ENCODE measurements at regions not wholly inside any gene's neighbourhood (a gene's known extent, or its start where the extent isn't known, plus 50 kb on each side); places are given as distances from the start of the nearest gene placed in this dataset.

DNA sequence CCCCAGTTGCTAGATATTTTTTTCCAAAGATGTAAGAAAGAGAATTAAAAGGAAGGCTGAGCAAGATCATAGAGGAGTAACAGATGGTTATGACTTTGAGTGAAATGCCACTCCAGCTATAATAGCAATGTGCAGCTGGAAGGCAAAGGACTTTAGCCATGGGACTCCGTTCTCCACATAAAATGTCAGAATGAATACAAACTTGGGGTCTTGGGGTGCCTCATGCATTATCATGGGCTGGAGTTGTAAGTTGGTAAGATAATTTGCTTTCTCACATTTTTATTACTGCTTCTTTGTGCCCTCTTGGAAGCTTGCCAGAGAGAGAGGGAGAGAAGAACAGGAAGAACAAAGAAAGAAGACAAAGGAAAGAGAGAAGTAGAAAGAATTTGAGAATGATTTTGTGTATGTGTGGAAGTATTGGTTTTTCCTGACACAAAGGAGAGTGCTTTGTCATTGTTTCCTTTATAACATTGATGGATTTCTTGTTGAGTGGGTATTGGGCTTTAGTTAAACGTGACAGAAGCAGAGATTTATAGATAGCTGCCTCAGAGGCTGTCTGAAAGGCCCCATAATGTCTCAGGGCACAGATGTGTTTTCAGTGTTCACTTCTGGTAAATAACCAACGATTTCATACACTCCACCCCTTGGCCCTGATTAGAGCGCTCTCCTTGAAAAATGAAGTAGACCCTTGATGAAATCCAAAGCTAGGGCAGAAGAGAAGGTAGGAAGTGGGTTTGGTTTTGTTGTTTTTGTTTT lies 715.3 kb downstream of the NR2F2 start:
- TF ChIP-seq, protein P1, sequence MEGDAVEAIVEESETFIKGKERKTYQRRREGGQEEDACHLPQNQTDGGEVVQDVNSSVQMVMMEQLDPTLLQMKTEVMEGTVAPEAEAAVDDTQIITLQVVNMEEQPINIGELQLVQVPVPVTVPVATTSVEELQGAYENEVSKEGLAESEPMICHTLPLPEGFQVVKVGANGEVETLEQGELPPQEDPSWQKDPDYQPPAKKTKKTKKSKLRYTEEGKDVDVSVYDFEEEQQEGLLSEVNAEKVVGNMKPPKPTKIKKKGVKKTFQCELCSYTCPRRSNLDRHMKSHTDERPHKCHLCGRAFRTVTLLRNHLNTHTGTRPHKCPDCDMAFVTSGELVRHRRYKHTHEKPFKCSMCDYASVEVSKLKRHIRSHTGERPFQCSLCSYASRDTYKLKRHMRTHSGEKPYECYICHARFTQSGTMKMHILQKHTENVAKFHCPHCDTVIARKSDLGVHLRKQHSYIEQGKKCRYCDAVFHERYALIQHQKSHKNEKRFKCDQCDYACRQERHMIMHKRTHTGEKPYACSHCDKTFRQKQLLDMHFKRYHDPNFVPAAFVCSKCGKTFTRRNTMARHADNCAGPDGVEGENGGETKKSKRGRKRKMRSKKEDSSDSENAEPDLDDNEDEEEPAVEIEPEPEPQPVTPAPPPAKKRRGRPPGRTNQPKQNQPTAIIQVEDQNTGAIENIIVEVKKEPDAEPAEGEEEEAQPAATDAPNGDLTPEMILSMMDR (IDR thresholded peaks at IDR 0.05; ENCODE audit: low read depth, low read length), result no peak
- ChIA-PET POLR2A (no interaction called here), CTCF (no interaction called here)
- Histone ChIP-seq H3K4me3 (ENCODE audit: low read depth, low read length) (no peak overlapping the region), H3K9me3 (ENCODE audit: control insufficient read depth, insufficient read depth, low read length) (no peaks in the 10 kb centered on the region), H3K27me3 (ENCODE audit: control insufficient read depth, insufficient read depth, low read length) (no peaks in the 10 kb centered on the region), H3K27ac (ENCODE audit: low read depth, low read length) (no peak overlapping the region)
- DNase-seq (ENCODE audit: low read depth, low spot score), result no peak

DNA sequence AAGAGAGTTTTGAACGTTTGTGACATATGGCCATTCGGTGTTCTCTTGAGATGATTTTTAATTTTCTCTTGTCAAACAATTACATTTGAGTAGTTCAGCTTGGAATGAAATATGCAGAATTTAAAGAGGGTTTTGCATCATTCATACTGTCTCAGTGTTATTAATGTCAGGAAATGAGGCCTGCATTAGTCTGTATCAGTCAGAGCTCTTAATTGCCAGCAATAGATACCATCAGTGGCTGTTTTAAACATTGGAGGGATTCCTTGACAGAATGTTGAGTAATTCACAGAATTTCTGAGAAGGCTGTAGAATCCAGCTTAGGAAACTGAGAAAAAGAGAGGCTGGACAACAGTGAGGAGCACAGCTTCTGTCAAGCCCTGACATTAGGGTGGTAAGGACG lies 722.0 kb downstream of the NR2F2 start:
- no peak overlapping the region for H3K27ac ChIP-seq (ENCODE audit: low read depth, low read length)
- no peak overlapping the region for H3K4me3 ChIP-seq (ENCODE audit: low read depth, low read length)
- H3K27me3 ChIP-seq (ENCODE audit: control insufficient read depth, insufficient read depth, low read length), result no peaks in the 10 kb centered on the region
- TF ChIP-seq, protein P1 (IDR thresholded peaks at IDR 0.05; ENCODE audit: low read depth, low read length), result no peak
- peaks cover 7% of the 10 kb centered on the region; the same call in 1 of the 2 replicates for H3K9me3 ChIP-seq (ENCODE audit: control insufficient read depth, insufficient read depth, low read length)
- ChIA-PET POLR2A (no interaction called here), CTCF (no interaction called here)
- DNase-seq (ENCODE audit: low read depth, low spot score), result no peak

DNA sequence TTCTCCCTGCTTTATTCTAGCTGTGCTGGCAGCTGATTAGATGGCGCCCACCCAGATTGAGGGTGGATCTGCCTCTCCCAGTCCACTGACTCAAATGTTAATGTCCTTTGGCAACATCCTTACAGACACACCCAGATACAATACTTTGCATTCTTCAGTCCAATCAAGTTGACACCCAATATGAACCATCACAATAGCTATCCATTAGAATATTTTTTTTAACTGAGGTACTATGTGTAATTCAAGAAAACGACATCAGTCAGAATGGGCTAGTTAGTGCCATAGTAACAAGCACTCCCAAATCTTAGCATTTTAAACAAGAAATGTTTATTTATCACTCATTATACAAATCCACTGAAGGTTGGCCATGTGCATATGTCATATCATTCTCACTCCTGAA lies 723.1 kb downstream of the NR2F2 start:
- DNase-seq (ENCODE audit: low read depth, low spot score), result no peak
- POLR2A ChIA-PET, result no interaction called here
- no peaks in the 10 kb centered on the region for H3K27me3 ChIP-seq (ENCODE audit: control insufficient read depth, insufficient read depth, low read length)
- TF ChIP-seq, protein P1 (IDR thresholded peaks at IDR 0.05; ENCODE audit: low read depth, low read length), result no peak
- CTCF ChIA-PET, result no interaction called here
- peaks cover 10% of the 10 kb centered on the region for H3K9me3 ChIP-seq (ENCODE audit: control insufficient read depth, insufficient read depth, low read length)
- H3K4me3 ChIP-seq (ENCODE audit: low read depth, low read length), result no peak overlapping the region
- no peak overlapping the region for H3K27ac ChIP-seq (ENCODE audit: low read depth, low read length)

DNA sequence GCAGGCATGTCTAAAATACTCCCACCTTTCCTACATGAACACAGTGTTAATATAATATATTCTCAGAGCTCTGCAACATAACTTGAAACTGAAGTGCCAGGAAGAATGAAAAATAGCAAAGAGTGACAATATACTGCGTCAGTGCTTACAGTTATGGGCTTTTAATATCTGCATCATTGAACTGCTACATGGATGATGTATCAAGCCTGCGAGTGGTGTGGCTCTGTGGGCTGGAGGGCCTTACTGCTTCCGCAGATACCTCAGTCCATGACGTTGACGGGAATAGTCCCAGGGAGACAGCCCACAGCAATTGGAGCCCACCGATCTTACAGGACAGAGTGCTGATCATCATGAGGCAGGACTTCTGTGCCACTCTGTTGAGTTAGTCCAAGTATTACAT lies 727.0 kb downstream of the NR2F2 start:
- TF ChIP-seq, protein P1 (IDR thresholded peaks at IDR 0.05; ENCODE audit: low read depth, low read length), result no peak
- Histone ChIP-seq H3K9me3 (ENCODE audit: control insufficient read depth, insufficient read depth, low read length) (peaks cover 4% of the 10 kb centered on the region), H3K27ac (ENCODE audit: low read depth, low read length) (no peak overlapping the region), H3K27me3 (ENCODE audit: control insufficient read depth, insufficient read depth, low read length) (no peaks in the 10 kb centered on the region), H3K4me3 (ENCODE audit: low read depth, low read length) (no peak overlapping the region)
- ChIA-PET POLR2A (no interaction called here), CTCF (no interaction called here)
- DNase-seq (ENCODE audit: low read depth, low spot score), result no peak

DNA sequence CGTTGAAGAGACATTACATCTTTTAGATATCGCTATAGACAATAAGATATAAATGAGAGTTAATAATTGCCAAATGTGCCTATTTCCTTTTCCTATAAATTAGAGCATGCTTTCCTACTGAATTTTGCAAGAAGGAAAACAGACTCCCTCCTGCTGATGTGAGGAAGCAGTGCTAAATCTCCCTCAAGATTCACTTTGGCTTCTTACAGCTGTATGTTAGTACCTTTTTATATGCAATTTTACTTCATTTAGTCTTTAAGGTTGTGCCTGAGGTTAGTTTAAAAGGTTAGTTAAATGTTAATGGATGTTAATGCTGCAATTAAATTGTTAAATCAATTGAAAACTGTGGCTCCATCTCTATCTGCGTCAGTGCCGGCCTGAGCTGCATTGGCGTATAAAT lies 728.8 kb downstream of the NR2F2 start:
- Histone ChIP-seq H3K4me3 (ENCODE audit: low read depth, low read length) (no peak overlapping the region), H3K27me3 (ENCODE audit: control insufficient read depth, insufficient read depth, low read length) (no peaks in the 10 kb centered on the region), H3K27ac (ENCODE audit: low read depth, low read length) (no peak overlapping the region), H3K9me3 (ENCODE audit: control insufficient read depth, insufficient read depth, low read length) (peaks cover 4% of the 10 kb centered on the region)
- TF ChIP-seq, protein P1 (IDR thresholded peaks at IDR 0.05; ENCODE audit: low read depth, low read length), result no peak
- POLR2A ChIA-PET, result no interaction called here
- CTCF ChIA-PET, result no interaction called here
- no peak for DNase-seq (ENCODE audit: low read depth, low spot score)
